ENCODE measurements at regions not wholly inside any gene's neighbourhood (a gene's known extent, or its start where the extent isn't known, plus 50 kb on each side); places are given as distances from the start of the nearest gene placed in this dataset.

DNA sequence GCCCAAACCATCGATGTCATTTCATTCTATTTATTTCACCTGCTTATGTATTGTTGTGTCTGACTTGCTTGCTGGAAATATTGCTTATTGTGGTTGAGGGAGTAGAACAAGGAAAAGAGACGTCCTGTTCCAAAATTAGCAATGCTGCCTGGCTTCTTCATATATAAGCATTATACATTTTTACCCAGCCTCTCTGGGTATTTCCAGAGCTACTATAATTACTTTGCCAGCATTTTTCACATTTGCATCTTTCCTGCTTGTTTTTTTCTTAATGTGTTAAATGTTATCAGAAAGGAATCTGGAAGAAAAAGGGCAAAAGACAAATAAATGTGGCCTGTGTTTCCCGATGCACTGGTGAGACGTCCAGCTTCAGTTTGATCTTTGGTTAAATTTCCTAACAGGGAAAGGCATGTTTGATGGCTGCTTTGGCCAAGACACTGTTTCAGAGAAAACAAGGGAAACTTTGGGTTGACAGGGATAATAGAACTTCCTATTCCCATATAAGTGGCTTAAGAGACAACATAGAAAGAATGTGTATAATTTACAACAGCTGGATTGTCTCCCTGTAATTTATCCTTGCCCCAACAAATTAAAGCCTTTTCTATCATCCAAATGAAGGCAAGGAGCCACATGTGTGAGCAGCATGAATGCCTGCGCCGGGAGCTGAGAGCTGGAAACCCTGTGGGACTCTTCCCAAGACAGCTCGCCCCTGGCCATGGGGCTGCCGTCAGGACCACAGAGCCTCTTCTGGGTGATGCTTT lies 671.1 kb upstream of the CELF2 start:
- TF ChIP-seq, protein P1, sequence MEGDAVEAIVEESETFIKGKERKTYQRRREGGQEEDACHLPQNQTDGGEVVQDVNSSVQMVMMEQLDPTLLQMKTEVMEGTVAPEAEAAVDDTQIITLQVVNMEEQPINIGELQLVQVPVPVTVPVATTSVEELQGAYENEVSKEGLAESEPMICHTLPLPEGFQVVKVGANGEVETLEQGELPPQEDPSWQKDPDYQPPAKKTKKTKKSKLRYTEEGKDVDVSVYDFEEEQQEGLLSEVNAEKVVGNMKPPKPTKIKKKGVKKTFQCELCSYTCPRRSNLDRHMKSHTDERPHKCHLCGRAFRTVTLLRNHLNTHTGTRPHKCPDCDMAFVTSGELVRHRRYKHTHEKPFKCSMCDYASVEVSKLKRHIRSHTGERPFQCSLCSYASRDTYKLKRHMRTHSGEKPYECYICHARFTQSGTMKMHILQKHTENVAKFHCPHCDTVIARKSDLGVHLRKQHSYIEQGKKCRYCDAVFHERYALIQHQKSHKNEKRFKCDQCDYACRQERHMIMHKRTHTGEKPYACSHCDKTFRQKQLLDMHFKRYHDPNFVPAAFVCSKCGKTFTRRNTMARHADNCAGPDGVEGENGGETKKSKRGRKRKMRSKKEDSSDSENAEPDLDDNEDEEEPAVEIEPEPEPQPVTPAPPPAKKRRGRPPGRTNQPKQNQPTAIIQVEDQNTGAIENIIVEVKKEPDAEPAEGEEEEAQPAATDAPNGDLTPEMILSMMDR (conservative IDR thresholded peaks at IDR 0.05; ENCODE audit: low read depth, low read length), result no peak
- DNase-seq (ENCODE audit: low read depth), result no peak
- H3K4me3 ChIP-seq (ENCODE audit: low read depth, low read length), result no peak overlapping the region

DNA sequence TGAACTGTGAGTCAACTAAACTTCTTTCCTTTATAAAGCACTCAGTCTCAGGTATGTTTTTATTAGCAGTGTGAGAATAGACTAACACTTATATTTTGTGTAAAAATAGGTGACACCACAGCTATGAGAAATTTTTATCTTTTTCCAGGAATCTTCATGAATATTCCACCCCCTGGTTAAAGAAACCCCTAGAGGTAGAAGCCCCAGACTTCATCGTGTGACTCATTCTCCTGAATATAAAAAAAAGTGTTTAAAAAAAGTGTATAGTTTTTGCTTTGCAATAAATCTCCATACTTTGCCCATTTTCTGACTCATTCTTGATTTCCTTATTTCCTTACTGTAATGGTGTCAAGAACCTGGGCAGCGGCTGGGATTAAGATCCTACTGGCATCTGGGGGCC lies 667.6 kb upstream of the CELF2 start:
- no peak overlapping the region for H3K4me3 ChIP-seq (ENCODE audit: low read depth, low read length)
- no peak for DNase-seq (ENCODE audit: low read depth)
- TF ChIP-seq, protein P1 (conservative IDR thresholded peaks at IDR 0.05; ENCODE audit: low read depth, low read length), result no peak

DNA sequence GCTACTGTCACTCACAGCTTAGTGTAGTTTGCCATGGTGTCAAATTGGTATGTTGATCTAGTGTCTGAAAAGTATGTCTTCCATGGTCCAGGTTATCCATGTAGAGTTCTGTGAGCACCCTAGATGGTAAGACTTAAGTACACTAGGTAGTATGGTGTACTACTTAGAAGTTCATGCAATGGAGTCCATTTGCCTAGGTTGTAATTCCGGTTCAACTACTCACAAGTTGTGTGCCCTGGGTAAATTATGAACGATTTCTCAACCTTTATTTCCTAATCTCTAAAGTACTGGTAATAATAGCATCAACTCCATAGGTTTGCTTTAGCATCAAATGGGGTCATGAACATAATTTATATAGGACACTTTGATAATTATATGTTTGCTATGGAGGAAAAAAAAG lies 666.2 kb upstream of the CELF2 start:
- no peak overlapping the region for H3K4me3 ChIP-seq (ENCODE audit: low read depth, low read length)
- DNase-seq (ENCODE audit: low read depth), result no peak
- TF ChIP-seq, protein P1 (conservative IDR thresholded peaks at IDR 0.05; ENCODE audit: low read depth, low read length), result no peak

DNA sequence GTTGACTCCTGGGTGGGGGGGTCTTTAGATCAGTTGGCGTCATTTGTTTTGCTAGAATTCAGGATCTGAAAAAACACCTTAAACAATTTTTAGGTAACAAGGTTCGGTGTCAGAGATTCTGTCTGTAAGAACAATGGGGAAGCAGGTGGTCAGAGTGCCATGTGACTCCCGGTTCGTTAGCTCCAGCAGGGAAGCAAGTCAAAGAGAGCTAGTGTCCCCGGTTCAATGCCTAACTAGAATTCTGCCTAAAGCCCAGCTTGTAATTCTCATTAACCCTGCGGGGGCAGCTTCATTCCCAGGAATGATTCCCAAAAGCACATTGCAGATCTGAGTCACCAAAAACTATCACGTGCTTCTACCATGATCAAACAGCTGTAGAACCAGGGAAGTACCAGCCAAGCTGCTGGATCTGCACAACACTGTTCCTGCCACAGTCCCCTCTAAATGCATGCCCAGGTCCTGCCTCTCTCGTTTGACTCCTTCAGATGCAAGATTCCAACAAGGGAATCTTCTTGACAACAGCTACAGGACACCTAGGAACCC lies 664.3 kb upstream of the CELF2 start:
- H3K4me3 ChIP-seq (ENCODE audit: low read depth, low read length), result no peak overlapping the region
- no peak for DNase-seq (ENCODE audit: low read depth)
- TF ChIP-seq, protein P1 (conservative IDR thresholded peaks at IDR 0.05; ENCODE audit: low read depth, low read length), result no peak

DNA sequence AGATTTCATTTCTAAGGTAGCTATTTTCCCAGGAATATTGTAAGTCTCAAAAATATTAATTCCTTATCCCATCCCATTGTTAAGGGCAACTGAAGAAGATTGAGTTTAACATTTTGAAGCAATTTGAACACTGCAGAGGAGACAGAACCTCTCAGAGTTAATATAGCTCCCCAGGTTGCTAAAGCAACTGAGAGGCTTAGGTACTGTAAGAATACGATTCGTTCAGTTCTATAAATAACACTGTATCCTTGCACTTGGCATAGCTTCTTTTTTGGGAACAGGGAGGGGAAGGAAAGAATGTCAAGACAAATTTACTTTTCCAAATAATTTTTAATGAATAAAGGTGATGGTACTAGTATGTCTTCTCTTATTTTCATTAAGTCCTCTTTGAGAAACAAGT lies 658.4 kb upstream of the CELF2 start:
- TF ChIP-seq, protein P1 (conservative IDR thresholded peaks at IDR 0.05; ENCODE audit: low read depth, low read length), result no peak
- no peak for DNase-seq (ENCODE audit: low read depth)
- no peak overlapping the region for H3K4me3 ChIP-seq (ENCODE audit: low read depth, low read length)

DNA sequence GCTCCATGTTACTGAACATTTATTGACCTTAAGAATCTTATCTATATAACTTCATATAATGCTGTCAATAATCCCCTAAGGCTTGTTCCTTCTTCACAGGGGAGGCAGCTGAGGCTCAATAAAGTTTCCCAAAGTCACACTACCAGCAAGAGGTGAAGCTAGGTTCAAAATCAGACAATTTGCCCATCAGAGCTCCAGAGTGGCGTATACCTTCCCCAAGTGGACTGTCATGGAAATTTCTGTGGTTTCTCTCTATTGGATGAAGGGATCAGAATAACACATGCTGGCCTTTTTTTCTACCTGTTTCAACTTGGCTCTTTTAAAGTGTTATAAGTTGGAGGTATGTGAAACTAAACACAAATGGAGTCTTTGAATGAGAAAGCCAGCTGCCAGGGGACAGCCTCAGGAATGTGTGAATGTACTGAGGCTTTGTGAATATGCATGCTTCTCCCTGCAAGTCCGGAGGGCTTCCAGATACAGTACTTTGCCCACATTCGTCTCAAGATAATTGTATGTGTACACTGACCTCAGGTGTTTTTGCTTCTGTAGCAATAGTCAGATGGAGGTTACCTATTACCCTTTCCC lies 656.3 kb upstream of the CELF2 start:
- TF ChIP-seq, protein P1 (conservative IDR thresholded peaks at IDR 0.05; ENCODE audit: low read depth, low read length), result no peak
- DNase-seq (ENCODE audit: low read depth), result no peak
- H3K4me3 ChIP-seq (ENCODE audit: low read depth, low read length), result no peak overlapping the region

Measured in choroid plexus epithelial cell (primary cell).